ENCODE measurements at regions not wholly inside any gene's neighbourhood (a gene's known extent, or its start where the extent isn't known, plus 50 kb on each side); places are given as distances from the start of the nearest gene placed in this dataset.
A peak's percentile ranks its signal among the peaks of the same experiment; 100 is the strongest.
"Not testable (repeated sequence)": the region's sequence is repeated elsewhere in the genome, so short reads cannot be mapped to it uniquely, and the experiment has no call there.

DNA sequence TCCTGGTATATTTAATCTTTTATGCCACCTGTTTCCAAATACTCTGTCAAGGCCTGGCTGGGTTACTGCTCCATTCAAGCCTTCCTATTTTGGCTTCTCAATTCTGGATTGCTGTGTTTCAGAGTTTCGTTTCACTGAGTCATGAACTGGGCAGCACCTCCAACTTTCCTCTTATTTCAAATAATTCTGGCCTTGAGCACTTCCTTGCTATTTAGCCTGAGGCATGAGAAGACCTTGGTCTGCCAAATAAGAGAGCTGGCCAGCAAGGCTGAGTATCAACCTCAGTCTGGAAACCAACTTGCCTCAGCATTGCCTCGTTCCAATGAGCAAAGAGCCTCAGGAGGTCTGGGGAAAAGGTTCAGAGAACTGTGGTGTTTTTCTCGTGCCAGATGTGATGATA is 66.6 kb downstream of the TNFAIP3 start:
- TF ChIP-seq, protein P1, sequence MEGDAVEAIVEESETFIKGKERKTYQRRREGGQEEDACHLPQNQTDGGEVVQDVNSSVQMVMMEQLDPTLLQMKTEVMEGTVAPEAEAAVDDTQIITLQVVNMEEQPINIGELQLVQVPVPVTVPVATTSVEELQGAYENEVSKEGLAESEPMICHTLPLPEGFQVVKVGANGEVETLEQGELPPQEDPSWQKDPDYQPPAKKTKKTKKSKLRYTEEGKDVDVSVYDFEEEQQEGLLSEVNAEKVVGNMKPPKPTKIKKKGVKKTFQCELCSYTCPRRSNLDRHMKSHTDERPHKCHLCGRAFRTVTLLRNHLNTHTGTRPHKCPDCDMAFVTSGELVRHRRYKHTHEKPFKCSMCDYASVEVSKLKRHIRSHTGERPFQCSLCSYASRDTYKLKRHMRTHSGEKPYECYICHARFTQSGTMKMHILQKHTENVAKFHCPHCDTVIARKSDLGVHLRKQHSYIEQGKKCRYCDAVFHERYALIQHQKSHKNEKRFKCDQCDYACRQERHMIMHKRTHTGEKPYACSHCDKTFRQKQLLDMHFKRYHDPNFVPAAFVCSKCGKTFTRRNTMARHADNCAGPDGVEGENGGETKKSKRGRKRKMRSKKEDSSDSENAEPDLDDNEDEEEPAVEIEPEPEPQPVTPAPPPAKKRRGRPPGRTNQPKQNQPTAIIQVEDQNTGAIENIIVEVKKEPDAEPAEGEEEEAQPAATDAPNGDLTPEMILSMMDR (conservative IDR thresholded peaks at IDR 0.05; ENCODE audit: low read length), result no peak
- DNase-seq (ENCODE audit: low read depth), result peak; percentile 93
- no peak overlapping the region for H3K4me3 ChIP-seq (ENCODE audit: low read length)

DNA sequence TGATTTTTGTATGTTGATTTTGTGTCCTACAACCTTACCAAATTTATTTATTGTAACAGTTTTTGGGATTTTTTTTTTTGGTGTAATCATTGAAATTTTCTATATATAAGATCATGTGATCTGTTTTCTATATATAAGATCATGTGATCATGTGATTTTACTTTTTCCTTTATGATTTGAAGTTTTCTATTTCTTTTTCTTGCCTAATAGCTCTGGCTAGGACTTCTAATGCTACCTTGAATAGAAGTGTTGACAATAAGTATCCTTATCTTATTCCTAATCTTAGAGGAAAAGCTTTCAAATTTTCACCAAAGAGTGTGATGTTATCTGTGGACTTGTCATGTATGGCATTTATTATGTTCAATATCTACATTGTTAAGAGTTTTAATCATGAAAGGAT is 69.7 kb downstream of the TNFAIP3 start:
- TF ChIP-seq, protein P1 (conservative IDR thresholded peaks at IDR 0.05; ENCODE audit: low read length), result no peak
- no peak for DNase-seq (ENCODE audit: low read depth)
- no peak overlapping the region for H3K4me3 ChIP-seq (ENCODE audit: low read length)

DNA sequence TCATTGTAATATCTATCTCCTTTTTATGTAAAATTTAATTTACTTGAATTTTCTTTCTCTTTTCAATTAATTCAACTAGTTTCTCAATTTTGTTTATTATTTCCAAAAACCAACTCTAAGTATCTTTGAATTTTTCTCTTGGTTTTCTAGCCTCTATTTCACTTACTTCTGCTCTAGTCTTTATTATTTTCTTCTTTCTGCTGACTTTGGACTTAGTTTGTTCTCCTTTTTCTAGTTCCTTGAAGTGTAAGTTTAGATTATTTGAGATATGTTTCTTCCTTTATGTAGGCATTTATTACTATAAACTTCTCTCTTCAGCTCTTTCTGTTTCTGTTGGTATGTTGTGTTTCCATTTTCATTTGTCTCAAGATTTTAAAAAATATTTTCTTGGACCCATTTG is 70.8 kb downstream of the TNFAIP3 start:
- no peak for DNase-seq (ENCODE audit: low read depth)
- H3K4me3 ChIP-seq (ENCODE audit: low read length), result no peak overlapping the region
- TF ChIP-seq, protein P1 (conservative IDR thresholded peaks at IDR 0.05; ENCODE audit: low read length), result no peak

DNA sequence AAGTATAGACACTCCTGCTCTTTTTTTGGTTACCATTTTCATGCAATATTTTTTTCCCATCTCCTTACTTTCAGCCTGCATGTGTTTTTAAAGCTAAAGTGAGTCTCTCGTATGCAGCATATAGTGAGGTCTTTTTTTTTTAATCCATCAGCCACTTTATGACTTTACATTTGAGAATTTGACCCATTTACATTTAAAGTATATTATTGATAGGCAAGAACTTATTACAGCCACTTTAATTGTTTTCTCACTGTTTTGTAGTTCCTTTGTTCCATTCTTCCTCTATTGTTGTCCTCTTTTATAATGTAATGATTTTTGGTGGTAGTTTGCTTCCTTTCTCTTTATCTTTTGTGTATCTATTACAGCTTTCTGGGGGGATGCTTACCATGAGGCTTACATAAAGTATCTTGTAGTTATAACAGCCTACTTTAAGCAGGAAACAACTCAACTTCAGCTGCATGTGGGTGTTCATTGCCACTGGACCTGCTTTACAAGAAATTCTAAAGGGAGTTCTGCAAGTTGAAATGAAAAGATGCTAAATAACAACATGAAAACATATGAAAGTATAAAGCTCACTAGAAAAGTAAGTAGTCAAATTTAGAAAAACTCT is 71.8 kb downstream of the TNFAIP3 start:
- no peak overlapping the region for H3K4me3 ChIP-seq (ENCODE audit: low read length)
- DNase-seq (ENCODE audit: low read depth), result no peak
- TF ChIP-seq, protein P1 (conservative IDR thresholded peaks at IDR 0.05; ENCODE audit: low read length), result no peak

DNA sequence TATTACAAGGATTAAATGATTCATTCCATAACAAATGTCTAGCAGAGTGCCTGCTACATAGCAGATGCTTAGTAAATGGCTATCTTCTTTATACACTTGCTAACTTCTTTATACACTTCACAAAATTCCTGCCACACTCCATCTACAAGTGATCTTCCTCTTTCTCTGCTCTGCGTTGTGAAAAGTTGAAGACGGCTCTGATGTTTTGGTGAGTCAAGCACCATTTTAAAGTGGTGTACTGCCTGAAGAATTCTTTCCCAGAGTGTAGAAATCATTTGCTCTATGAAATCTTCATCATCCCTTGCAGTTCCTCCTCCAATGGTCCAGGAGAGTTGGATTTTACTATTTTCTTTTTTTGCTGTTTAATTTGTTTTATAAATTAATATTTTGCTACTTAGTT is 74.9 kb downstream of the TNFAIP3 start:
- DNase-seq (ENCODE audit: low read depth), result no peak
- TF ChIP-seq, protein P1 (conservative IDR thresholded peaks at IDR 0.05; ENCODE audit: low read length), result no peak

DNA sequence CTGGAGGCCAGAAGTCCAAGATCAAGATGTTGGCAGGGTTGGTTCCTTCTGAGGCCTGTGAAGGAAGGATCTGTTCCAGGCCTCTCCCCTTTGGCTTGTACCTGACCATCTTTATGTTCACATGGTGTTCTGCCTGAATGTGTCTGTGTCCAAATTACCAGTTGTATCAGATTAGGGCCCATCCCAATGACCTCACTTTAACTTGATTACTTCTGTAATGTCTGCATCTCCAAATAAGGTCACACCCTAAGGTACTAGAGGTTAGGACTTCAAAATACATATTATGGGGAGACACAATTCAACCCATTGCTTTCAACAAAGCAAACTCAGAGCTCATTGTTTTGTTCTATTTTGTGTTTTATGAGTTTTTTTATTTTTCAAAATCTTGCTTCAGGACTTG is 75.7 kb downstream of the TNFAIP3 start:
- TF ChIP-seq, protein P1 (conservative IDR thresholded peaks at IDR 0.05; ENCODE audit: low read length), result no peak
- no peak for DNase-seq (ENCODE audit: low read depth)
- H3K4me3 ChIP-seq (ENCODE audit: low read length), result no peak overlapping the region

More for the DNA sequence above, 74.9 kb downstream of the TNFAIP3 start:
- H3K4me3 ChIP-seq (ENCODE audit: low read length), result no peak overlapping the region

DNA sequence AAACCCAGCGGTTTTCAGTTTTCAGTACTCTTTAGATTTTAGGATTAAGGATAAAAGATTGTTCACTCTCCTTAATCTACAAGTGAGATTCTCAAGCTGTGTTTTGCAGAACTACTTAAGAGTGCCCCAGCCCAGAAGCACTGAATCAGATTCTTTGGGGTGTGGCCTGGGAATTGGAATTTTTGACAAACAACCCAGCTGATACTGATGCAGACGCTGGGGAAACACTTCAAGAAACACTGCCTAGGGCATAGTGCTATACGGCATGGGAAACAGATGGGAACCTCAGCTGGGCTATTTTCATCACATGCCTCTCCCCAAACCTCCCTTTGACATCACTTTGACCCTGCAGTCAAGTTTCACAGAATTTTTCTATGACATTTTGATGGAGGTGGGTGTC is 77.3 kb downstream of the TNFAIP3 start:
- peak; percentile 48 for DNase-seq (ENCODE audit: low read depth)
- not testable (repeated sequence) for H3K4me3 ChIP-seq (ENCODE audit: low read length)

Data from AG10803 (cell line).